Osteocyte (in vitro differentiated cells): ENCODE measurements at regions not wholly inside any gene's neighbourhood (a gene's known extent, or its start where the extent isn't known, plus 50 kb on each side); places are given as distances from the start of the nearest gene placed in this dataset.

Source experiments
- DNase-seq: peaks from one replicate; pipeline ENCODE4 v3.0.0; 2021; ENCODE audit warnings: mixed read lengths; ENCODE audit not compliant: unreplicated experiment; ENCODE audit errors: extremely low spot score
- H3K27ac Mint-ChIP-seq: one replicate; pipeline ENCODE4 v1.8.0; 2021; ENCODE audit warnings: mild to moderate bottlenecking, mixed read lengths; ENCODE audit not compliant: unreplicated experiment
- H3K27me3 Mint-ChIP-seq: one replicate; pipeline ENCODE4 v1.8.0; 2021; ENCODE audit warnings: mixed read lengths; ENCODE audit not compliant: unreplicated experiment
- H3K36me3 Mint-ChIP-seq: one replicate; pipeline ENCODE4 v1.8.0; 2021; ENCODE audit warnings: mixed read lengths; ENCODE audit not compliant: unreplicated experiment
- H3K4me1 Mint-ChIP-seq: one replicate; pipeline ENCODE4 v1.8.0; 2021; ENCODE audit warnings: mixed read lengths; ENCODE audit not compliant: unreplicated experiment
- H3K4me3 Mint-ChIP-seq: one replicate; pipeline ENCODE4 v1.8.0; 2021; ENCODE audit warnings: mild to moderate bottlenecking, moderate library complexity, mixed read lengths; ENCODE audit not compliant: unreplicated experiment
- H3K9me3 Mint-ChIP-seq: one replicate; pipeline ENCODE4 v1.8.0; 2021; ENCODE audit warnings: mixed read lengths; ENCODE audit not compliant: unreplicated experiment
- TF ChIP-seq, protein P1 (sequence below): fragments of 200-600 bp; sonication (generic); IDR thresholded peaks from 2 replicates; pipeline ENCODE4 v1.5.0; 2021; ENCODE audit warnings: antibody characterized with exemption, mild to moderate bottlenecking, moderate library complexity

DNA sequence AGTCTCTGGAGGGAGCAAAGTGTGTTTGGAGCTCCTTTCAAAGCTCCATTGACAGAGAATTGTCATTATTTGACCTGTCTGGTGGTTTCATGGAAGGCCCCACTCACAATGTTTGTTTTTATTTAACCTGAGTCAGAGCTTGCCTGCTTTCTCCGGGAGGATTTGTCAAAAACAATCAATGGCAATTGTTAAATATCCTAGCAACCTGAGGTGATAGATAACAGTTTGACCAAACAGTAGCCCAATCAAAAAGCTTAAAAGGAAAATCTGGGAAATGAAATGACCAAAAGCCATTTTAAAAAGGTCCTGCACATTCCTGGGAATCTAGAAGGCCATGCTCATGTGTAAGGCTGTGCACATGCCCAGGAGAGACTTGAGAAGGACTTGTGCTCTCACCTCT, 177.2 kb upstream of the POC5 start:
- TF ChIP-seq, protein P1, sequence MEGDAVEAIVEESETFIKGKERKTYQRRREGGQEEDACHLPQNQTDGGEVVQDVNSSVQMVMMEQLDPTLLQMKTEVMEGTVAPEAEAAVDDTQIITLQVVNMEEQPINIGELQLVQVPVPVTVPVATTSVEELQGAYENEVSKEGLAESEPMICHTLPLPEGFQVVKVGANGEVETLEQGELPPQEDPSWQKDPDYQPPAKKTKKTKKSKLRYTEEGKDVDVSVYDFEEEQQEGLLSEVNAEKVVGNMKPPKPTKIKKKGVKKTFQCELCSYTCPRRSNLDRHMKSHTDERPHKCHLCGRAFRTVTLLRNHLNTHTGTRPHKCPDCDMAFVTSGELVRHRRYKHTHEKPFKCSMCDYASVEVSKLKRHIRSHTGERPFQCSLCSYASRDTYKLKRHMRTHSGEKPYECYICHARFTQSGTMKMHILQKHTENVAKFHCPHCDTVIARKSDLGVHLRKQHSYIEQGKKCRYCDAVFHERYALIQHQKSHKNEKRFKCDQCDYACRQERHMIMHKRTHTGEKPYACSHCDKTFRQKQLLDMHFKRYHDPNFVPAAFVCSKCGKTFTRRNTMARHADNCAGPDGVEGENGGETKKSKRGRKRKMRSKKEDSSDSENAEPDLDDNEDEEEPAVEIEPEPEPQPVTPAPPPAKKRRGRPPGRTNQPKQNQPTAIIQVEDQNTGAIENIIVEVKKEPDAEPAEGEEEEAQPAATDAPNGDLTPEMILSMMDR: no peak
- Mint-ChIP-seq H3K9me3 (no peaks in the 10 kb centered on the region), H3K4me3 (no peak overlapping the region), H3K36me3 (no peaks in the 10 kb centered on the region), H3K27me3 (no peaks in the 10 kb centered on the region), H3K4me1 (no peaks in the 10 kb centered on the region), H3K27ac (no peak overlapping the region)
- no peak for DNase-seq

- no peak overlapping the region for H3K27ac Mint-ChIP-seq
- H3K36me3 Mint-ChIP-seq: no peaks in the 10 kb centered on the region
- DNase-seq: no peak
- H3K4me3 Mint-ChIP-seq: no peak overlapping the region
- no peaks in the 10 kb centered on the region for H3K27me3 Mint-ChIP-seq
- no peaks in the 10 kb centered on the region for H3K4me1 Mint-ChIP-seq
- TF ChIP-seq, protein P1: no peak
- H3K9me3 Mint-ChIP-seq: no peaks in the 10 kb centered on the region
These were observed 174.5 kb upstream of the POC5 start for GRCh38 chr5:75891736-75892135.

DNA sequence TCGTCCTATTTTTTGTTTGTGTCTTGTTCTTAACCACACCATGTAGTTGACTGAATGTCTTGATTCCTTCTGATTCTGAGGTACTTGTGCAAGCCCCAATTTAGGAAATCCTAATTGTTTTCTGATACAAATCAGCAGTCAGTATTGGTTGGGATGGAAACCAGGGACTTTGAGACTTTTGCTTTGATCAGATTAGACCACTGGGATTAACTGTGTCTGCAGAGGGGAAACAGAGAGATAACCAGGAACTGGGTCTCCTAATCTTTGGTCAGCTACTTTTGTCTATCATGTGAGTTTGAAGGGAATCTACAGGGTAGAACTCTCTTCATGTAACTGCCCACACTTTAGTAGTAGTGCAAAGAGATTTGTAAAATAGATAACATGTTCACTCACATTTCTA, 173.8 kb upstream of the POC5 start:
- TF ChIP-seq, protein P1: no peak
- Mint-ChIP-seq H3K27me3 (no peaks in the 10 kb centered on the region), H3K36me3 (no peaks in the 10 kb centered on the region), H3K4me3 (no peak overlapping the region), H3K9me3 (no peaks in the 10 kb centered on the region), H3K27ac (no peak overlapping the region), H3K4me1 (peaks cover 4% of the 10 kb centered on the region)
- no peak for DNase-seq

GRCh38 chr5:75890546-75890945, 173.3 kb upstream of the POC5 start:
- no peak for DNase-seq
- Mint-ChIP-seq H3K4me1 (peaks cover 4% of the 10 kb centered on the region), H3K9me3 (no peaks in the 10 kb centered on the region), H3K36me3 (no peaks in the 10 kb centered on the region), H3K27me3 (no peaks in the 10 kb centered on the region), H3K4me3 (no peak overlapping the region), H3K27ac (no peak overlapping the region)
- TF ChIP-seq, protein P1: no peak

GRCh38 chr5:75886706-75887105, 169.5 kb upstream of the POC5 start:
- Mint-ChIP-seq H3K27ac (no peak overlapping the region), H3K4me1 (peaks cover 4% of the 10 kb centered on the region), H3K36me3 (no peaks in the 10 kb centered on the region), H3K27me3 (no peaks in the 10 kb centered on the region), H3K4me3 (no peak overlapping the region), H3K9me3 (no peaks in the 10 kb centered on the region)
- TF ChIP-seq, protein P1: no peak
- DNase-seq: no peak
